Epidermal melanocyte (primary cell): ENCODE measurements at regions not wholly inside any gene's neighbourhood (a gene's known extent, or its start where the extent isn't known, plus 50 kb on each side); places are given as distances from the start of the nearest gene placed in this dataset.

Experiments used
- DNase-seq: peaks from one replicate; pipeline ENCODE4 v3.0.0; 2011; ENCODE audit warnings: low spot score; ENCODE audit not compliant: insufficient read length

DNA sequence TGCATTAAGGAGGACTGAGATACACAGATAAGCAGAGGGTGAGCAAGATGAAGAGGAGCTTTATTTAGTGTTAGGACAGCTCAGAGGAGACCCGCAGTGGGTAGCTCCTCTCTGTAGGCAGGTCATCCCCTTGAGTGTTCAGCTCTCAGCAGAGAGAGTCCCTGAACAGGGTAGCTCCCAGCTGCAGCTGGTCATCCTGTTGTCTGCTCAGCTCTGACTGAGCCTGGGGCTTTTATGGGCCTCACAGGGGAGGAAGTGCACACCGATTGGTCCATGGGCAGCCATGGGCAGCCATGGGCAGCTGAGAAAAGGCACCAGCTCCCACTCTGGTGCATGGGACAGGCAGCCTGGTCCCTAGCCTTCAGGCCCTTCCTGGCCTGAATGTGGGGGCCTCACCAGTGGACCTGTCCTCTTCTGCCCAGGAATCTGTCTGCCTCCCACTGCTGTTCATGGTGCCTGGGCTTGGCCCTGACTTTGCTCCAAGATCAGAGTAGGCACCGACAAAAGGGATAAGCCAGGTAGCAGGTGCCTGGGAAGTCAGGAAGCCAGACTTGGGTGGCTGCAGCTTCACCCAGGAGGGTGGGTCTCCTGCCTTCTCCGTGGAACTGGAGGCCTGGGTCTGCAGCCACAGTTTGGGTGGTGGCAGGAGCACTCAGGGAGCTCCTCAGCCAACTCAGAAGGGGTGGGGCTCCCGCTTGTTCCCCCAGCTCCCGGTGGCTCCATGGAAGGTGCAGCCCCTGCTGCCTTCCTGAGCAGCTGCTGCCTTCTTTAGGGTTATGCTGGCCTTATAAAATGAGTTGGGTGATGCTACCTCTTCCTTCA lies 54.7 kb downstream of the MYEOV start:
- no peak for DNase-seq

DNA sequence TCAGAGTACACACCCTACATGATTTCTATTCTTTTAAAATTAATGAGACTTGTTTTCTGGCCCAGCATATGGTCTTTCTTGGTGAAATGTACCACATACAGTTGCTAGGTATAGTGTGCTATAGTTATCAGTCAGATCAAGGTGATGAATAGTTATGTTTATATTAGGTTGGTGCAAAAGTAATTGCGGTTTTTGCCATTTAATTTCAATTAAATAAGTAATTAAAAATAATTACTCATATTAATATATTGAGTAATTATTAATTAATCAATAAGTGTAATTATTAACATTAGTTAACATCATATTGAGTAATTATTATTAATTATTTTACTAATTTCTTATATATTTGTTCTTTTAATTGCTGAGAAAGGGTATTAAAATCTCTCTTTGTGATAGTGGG lies 56.1 kb downstream of the MYEOV start:
- DNase-seq: no peak

DNA sequence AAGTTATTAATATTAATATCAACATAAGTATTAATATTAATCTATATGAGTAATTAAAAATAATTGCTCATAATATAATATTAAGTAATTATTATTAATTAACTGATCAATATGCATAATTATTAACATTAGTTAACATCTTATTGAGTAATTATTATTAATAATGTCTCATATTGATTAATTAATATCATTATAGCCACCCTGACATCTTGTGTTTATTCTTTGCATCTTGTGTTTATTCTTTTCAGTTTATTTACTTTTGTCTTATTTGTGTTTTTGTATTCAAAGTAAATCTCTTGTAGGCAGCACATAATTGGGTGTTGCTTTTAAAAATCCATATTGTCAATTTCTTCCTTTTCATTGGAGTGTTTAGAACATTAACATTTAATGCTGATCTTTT lies 56.6 kb downstream of the MYEOV start:
- DNase-seq: no peak

DNA sequence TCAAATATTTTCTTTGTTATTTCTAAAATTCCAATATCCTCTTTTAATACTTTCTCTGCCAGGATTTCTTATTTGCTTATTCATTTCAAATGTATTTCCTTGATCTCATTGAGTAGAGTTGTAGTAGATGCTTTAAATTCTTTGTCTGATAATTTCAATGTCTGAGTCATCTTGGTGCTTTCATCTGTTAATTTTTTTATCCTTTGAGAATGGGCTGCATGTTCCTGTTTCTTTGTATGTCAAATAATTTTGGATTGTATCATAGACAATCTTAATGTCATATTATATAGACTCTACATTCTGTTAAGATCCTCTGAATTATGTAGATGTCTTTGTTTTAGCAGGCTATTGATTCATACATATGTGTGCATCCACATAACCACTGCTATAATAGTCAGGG lies 57.5 kb downstream of the MYEOV start:
- no peak for DNase-seq

DNA sequence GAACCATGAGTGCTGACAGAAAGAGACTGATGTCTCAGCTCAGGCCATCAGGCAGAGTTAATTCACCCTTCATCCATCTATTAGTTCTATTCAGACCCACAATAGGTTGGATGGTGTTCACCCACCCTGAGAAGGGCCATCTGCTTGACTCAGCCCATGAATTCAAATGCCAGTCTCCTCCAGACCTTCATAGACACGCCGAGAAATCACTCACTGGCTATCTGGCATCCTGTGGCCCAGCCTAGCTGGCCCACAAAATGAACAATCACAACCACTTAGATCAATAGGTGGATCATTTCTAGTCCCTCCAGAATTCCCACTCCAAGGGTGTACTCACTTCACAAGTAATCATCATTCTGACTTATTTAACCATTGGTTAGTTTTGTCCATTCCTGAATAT lies 58.2 kb downstream of the MYEOV start:
- no peak for DNase-seq

DNA sequence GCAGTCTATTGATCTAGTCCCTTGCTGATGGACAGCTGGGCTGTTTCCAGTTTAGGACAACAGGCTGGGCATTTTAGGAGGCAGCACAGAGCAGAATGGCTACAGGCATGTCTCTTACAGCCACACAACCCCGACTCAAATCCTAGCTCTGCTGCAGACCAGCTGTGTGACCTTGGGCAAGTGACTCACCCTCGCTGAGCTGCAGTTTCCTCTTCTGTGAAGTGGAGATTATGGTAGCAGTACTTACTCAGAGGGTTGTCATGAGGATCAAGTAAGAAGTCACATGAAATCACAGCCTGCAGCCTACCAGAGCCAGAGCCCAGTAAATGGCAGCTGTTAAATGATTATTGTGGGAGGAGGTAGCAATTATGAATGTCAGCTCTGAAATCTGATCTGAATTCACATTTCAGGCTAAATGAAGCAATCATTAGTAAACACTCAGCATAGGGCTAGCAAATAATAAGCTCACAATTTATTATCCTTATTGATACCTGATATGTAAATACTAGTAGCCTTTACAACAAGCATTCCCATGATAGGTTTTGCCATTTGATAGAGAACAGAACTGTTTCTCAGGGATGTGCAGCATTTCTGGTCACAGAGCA lies 58.9 kb downstream of the MYEOV start:
- DNase-seq: peak; percentile 32

DNA sequence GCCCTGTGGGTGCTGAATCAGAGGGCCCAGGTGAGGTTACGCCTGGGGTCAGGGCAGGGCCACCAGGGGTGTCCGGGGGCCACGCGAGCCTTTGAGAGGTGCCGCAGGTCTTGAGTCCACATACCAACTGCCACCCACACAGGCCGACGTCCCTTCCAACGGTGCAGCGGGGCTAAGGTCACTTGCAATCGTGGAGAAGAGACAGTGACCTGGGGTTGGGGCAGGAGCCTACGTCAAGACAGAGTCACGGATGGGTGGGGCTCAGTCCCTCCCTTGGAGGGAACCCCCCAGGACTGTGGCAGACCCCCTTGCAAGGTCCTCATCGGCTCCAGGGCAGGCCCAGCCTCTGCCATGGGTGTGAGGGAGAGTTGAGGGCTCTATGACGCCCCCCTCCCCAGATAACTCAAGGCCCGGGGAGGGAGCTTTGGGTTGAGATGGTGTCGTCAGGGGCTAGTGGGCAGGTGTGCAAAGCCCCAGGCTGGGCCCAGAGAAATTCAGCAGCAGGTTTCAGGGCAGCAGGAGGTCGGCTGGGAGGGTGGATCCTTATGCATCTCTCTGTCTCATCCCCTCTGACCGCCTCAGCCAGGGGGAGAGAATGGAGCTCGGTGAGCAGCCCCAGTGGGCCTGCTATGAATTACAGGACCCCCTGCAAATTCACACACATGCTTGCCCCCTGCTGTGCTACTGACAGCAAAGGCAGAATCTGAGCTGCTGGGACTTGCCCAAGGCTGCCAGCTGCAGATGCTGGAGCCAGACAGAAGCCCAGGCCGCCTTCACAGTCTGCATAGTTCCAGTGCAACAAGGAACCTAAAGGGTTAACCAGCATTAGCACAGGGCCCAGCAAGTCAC lies 60.0 kb downstream of the MYEOV start:
- no peak for DNase-seq

DNA sequence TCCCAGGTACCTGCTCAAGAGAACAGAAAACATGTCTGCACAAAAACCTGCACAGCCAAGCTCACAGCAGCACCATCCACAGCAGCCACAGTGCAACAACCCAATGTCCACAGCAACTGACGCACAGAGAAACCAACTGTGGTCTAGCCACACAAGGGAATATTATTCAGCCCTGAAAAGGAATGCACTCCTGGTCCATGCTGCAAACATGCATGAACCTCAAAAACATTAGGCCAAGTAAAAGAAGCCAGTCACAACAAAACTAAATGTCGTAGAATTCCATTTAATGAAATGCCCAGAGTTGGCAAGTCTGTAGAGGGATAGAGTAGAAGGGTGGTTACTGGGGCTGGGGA lies 60.6 kb downstream of the MYEOV start:
- no peak for DNase-seq

DNA sequence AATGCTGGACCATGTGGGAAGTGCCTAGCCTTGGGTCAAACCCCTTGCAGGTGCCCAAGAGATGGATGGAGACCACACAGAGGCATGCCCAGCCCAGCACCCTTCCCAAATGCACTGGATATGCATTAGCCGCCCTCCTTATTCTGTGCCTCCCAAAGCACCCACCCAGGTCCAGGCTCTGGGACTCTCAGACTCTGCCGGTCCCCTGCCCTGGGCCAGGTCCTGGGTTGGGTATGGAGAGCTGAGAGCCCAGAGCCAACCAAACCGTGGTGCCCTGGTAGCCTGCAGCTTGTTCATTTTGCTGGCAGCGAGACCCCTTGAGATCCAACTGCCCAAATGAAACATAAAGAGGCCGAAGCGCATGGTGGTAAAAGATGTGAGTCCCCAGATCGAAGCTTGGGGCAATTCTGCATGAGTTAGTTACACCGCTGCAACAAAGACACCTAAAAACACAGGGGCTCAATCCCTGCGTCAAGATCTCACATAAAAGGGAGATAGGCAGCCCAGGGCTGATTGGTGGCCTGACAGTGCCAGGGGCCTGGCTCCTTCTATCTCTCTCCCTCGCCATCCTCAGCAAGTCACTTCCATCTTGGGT lies 61.5 kb downstream of the MYEOV start:
- DNase-seq: no peak

DNA sequence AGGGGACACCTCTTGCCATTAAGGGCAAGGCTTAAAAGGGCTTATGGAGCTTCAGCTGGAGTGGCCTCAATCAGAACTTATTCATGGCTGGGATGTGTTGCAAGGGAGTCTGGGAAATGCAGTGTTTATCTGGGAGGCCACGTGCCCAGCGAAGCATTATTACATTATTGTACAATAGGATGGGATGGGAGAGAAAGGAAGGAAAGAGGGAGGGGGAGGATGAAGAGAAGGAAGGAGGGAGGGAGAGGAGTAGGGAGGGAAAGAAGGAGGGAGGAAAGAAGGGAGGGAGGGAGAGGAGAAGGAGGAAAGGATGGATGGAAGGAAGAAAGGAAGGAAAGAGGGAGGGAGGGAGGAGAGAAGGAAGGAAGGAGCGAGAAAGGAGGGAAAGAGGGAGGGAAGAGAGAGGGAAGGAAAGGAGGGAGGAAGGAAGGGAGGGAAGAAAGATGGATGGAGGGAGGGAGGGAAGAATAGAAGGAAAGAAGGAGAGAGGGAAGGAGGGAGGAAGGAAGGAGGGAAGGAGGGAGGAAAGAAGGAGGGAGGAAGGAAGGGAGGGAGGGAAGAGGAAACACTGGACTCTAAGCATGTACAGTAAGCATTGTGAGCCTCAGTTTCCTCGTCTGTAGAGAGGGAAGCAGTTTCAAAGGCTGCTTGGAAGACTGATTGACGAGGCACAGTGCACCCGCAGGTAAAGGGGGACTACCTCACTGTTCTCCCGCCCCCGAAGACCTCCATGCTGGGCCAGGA lies 62.2 kb downstream of the MYEOV start:
- no peak for DNase-seq

DNA sequence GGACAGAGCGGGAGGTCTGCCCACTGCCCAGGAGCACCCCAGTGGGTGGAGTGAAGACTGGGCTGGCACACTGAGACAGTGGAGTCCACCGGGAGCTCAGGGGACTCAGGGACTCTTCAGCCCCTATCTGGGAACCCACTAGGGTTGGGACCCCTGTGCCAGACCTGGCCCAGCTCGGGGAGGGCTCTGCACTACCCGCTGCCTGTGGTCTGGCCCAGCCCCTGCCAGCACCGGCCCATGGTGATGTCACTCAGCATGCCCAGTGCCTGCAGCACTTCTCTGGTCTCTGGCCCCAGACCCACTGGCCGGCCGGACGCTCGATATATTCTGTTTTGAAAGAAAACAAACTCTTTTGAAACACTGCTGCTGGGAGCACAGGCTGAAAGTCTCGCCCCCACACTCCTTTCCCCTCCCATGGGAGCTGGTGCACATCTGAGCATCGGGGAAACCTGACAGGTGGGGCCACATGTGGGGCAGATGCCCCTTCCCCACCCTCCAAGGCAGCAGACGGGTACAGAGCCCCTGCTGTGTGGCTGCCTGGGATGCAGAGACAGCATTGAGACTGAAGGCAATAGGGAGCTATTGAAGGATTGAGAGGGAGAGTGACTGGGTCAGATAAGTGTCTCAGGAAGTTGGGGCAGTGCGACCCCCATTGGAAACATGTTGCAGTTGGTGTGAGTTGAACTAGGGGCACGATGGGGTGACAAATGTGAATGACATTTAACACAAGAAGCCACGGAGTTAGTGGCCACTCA lies 62.9 kb downstream of the MYEOV start:
- no peak for DNase-seq

DNA sequence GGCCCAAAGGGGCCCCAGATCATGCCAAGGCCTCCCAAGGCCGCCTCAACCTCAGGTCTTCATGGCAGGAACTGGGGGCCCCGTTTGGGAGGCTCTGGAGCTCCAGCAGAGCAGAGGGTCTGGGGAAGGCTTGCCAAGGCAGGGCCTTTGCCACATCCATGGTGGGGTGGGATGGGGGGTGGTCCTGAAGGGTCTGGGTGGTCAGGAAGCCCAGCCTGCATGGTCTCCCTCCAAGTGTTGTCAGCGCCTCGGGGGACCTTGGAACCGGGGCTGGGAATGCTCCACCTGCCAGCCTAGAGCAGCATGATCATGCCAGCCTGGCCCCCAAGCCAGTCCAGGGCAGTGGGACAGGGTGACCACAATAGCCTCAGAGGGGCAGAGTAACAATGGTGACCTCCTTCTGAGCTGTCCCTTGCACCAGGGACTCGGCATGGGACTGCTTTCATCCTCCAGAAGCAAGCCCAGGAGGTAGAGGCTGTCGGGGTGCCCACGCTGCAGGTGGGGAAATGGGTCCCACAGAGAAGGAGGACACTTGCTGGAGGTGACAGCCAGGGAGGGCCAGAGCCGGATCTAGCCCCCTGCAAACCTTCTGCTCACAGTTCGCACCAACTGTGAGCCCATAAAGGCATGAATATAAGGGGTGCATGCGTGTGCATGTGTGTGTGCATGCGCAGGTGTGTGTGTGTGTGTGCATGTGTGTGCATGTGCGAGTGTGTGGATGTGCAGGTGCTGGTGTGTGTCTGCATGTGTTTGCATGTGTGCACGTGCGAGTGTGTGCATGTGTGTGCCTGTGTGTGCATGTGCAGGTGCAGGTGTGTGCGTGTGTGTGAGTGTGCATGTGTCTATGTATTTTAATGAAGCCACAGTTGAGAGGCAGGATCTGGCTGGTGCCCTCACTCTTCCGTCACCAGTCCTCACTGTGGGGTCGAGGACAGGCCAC lies 63.8 kb downstream of the MYEOV start:
- DNase-seq: no peak

DNA sequence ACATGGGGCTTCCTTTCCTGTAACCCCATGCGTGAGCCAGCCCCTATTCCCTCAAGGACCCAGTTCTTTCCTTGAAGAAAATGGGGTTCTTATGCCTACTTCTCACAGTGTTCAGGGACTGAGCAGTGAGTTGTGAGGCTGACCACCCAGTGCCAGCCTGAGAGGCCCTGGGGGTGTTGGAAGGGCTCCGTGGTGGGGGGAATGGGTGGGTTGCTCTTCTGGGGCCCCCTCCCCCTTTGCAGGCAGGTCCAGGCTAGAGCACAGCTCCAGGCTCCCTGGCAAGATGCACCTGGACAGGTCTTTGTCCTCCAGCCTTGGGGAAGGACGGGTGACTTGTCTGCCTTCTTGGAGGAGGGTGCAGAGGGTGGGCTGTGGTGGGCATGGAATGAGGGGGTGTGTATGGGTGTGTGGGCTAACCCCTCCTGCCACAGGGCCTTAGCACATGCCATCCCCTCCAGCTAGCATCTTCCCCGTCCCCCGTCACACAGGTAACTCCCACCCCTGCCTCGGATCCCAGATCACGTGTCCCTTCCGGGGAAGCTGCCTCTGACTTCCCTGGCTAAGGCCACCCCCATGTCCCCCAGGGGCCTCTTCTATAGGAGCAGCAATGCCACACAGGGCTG lies 64.6 kb downstream of the MYEOV start:
- DNase-seq: no peak

DNA sequence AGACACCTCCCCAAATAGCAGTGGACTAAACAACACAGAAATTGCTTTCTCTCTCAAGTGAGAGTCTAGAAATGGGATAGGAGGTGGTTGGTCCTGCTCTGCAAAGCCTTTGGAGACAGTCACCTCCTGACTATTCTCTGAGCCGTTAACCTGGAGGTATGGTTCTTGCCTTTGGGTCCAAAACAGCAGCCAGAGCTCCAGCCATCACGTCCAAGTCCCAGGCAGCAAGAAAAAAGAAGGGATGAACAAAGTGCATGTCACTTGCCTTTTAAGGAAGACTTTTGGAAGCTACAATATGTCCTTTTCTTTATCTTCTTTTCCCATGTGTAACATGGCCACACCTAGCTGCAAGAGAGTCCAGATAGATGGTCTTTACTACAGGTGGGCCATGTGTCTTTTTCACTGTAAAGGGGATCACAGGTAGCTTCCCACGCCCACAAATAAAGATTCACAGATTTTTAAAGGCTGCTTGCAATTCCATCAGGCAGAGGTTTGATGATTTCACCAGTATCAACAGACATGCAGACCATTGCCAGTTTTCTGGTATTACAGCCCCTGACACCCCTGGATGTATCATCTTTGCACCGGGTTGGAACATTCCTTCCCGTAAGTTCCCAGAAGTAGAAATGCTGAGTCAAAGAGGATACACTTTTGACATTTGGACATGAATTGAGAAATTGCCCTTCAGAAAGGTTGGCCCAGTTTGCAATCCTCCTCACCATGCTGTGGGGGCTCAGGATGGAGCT lies 66.0 kb downstream of the MYEOV start:
- no peak for DNase-seq

DNA sequence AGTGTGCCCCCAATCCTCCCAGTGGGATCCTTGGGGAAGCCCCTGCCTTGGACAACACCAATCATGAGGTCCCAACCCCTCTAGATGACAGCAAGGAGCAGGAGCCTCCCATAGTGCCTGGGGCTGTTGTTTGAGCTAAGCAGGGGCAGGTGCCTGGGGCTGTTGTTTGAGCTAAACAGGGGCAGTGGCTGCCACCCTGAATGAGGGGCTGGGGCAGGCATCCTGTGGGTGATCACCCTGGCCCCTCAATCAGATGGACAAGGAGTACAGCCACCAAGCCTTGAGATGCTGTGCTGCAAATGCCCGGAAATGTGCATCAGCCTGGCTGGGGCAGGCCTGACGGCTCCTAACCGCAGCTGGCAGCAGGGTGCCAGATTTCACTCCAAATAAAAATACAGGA lies 66.7 kb downstream of the MYEOV start:
- no peak for DNase-seq

DNA sequence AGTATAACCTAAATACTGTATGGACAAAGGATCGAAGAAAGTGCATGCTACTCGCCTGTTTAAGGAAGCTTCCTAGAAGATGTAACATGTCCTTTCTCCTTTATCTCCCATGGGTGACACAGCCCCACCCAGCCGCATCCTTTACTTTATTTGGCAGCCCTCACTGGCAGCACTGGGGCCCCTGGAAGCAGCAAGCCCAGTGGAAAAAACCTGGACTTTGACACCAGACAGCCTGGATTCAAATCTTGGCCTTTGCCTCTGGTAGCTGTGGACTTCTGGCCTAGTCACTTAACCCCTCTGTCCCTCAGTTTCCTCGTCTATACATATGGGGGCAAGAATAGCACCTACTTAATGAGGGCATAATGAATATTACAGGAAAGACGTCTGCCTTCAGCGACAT lies 67.1 kb downstream of the MYEOV start:
- no peak for DNase-seq

DNA sequence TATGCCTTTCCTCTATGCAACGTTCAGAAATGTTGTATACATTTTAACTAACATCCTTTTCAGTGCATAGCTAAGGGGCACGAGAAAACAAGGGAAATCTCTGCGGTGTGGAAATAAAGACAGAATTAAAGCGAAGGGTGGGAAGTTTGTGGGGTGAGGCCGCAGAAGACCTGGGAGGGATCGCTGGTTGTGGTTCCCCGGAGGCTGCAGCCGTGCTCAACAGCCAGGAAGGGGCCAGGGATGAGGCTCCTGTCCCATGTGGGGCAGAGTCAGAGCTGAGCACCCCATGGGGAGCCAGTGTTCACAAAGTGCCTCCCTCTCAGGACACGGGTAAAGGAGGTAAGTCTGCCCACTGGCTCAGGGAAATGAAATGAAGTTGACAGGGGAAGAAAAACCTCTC lies 67.5 kb downstream of the MYEOV start:
- DNase-seq: no peak

DNA sequence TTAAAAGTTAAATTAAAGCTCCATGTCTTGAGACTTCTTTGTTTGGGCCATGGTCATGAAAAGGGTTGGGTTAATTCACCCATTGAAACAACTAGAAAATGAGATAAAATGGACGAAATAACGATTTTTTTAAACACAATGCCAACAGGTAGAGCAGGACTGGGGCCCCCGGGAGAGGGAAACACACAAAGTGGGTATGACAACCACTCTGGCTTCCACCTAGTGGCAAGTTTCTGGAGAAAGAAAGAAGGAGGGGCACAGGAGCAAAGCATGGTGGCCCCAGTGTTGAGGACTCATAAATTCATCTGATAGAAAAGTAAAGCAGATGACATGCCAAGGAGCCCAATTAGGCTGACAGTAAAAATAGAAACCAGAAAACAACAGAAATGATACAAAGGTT lies 68.4 kb downstream of the MYEOV start:
- no peak for DNase-seq
